Pancreas (tissue), 10 donors: ENCODE measurements at regions not wholly inside any gene's neighbourhood (a gene's known extent, or its start where the extent isn't known, plus 50 kb on each side); places are given as distances from the start of the nearest gene placed in this dataset.

Experiments
- ATAC-seq, 4 donors: fragments of 200-7000 bp; cut with Tn5 transposase; one replicate each; pipeline versions ENCODE4 v1.8.0 to v1.9.1; 2020; ENCODE audit warnings: mild to moderate bottlenecking in 4 of 4, moderate library complexity in 4 of 4
- DNase-seq, 6 donors: peaks; one replicate each; pipeline ENCODE4 v3.0.0-alpha.2; 2020
- FAIRE-seq: peaks from 2 replicates; lab custom pipeline; 2012; peaks lifted over from hg19 to GRCh38; lab: Jason Lieb, UNC
- H3K27ac ChIP-seq, 4 donors: fragments of 200-600 bp; sonication (generic); 1 replicate in 3 of 4; 2 replicates in 1 of 4; pipeline versions ENCODE4 v1.5.0 to v1.8.0; 2020
- H3K27me3 ChIP-seq, 4 donors: fragments of 200-600 bp; one replicate each; pipeline ENCODE4 v1.8.0; 2021
- H3K36me3 ChIP-seq, 3 donors: fragments of 200-600 bp; sonication (generic) in 1 of 3; one replicate each; pipeline versions ENCODE4 v1.5.0 to v1.8.0; 2020 to 2021
- H3K4me1 ChIP-seq, 3 donors: fragments of 200-600 bp; one replicate each; pipeline ENCODE4 v1.8.0; 2021
- H3K4me3 ChIP-seq, 4 donors: fragments of 200-600 bp; sonication (generic) in 2 of 4; one replicate each; pipeline versions ENCODE4 v1.5.0 to v1.8.0; 2020 to 2021
- H3K9me3 ChIP-seq, 4 donors: fragments of 200-600 bp; one replicate each; pipeline ENCODE4 v1.8.0; 2021
- CTCF ChIP-seq, 4 donors: fragments of 200-600 bp; sonication (generic) in 3 of 4; IDR thresholded peaks; one replicate each; pipeline versions ENCODE4 v1.5.0 to v1.8.0; 2021; ENCODE audit warnings: antibody characterized with exemption in 4 of 4
- WGBS, 2 donors: extraction: QIAGEN DNeasy Blood & Tissue Kit; methylation state at CpG; one replicate each; pipeline ENCODE4 v1.1.7; 2013; 5-methylcytosine and 5-hydroxymethylcytosine counted together
- intact Hi-C, 3 donors: fragments of 100-400 bp; cut with DNase I; formaldehyde crosslinking; loops; one replicate each; pipeline versions ENCODE4 v1.11.1 to v1.14.2; 2022
- donor health status: healthy with polysubstance abuse.
- donor health status: DM: no; HTN: no; CAD: no; lungs with moderate emphysema.
- donor health status: DM: no; HTN: no; CAD: no.
- donor health status: control.
- donor health status: control.
- donor health status: Bipolar disorder and iron deficiency.
- donor health status: DM: yes; HTN: yes; CAD: no.
- donor health status: DM: no; HTN: no; CAD: no.
- donor health status: DM: no; HTN: no; CAD: no.
- donor health status: DM: yes; HTN: yes; CAD: no.

GRCh38 chr13:54173996-54174395 lies 1145.4 kb downstream of the OLFM4 start:
- intact Hi-C loops: no loop called here
- Histone ChIP-seq H3K36me3 (no peaks in the 10 kb centered on the region), H3K27ac (no peak overlapping the region), H3K27me3 (no peaks in the 10 kb centered on the region), H3K9me3 (no peaks in the 10 kb centered on the region), H3K4me3 (no peak overlapping the region), H3K4me1 (no peaks in the 10 kb centered on the region)
- ATAC-seq (no peak), FAIRE-seq (no peak), DNase-seq (no peak)
- no peak for TF ChIP-seq CTCF (IDR thresholded peaks at IDR 0.05)

GRCh38 chr13:54175466-54175865 lies 1146.9 kb downstream of the OLFM4 start:
- ATAC-seq: no peak
- Histone ChIP-seq H3K4me1 (no peaks in the 10 kb centered on the region), H3K4me3 (no peak overlapping the region), H3K27ac (no peak overlapping the region), H3K36me3 (no peaks in the 10 kb centered on the region), H3K9me3 (no peaks in the 10 kb centered on the region), H3K27me3 (no peaks in the 10 kb centered on the region)
- intact Hi-C loops: no loop called here
- TF ChIP-seq CTCF (IDR thresholded peaks at IDR 0.05): no peak
- no peak for FAIRE-seq
- no peak for DNase-seq
- WGBS, 2 donors: 24 to 28% methylated on average over 1 of the region's 1 CpG

GRCh38 chr13:54177466-54177865 lies 1148.9 kb downstream of the OLFM4 start:
- Histone ChIP-seq H3K4me1 (no peaks in the 10 kb centered on the region), H3K27me3 (no peaks in the 10 kb centered on the region), H3K9me3 (no peaks in the 10 kb centered on the region), H3K4me3 (no peak overlapping the region), H3K36me3 (no peaks in the 10 kb centered on the region), H3K27ac (no peak overlapping the region)
- FAIRE-seq (no peak), DNase-seq (no peak), ATAC-seq (no peak)
- TF ChIP-seq CTCF (IDR thresholded peaks at IDR 0.05): no peak
- WGBS, 2 donors: 25 to 31% methylated on average over 3 of the region's 3 CpGs
- intact Hi-C loops: no loop called here

- H3K9me3 ChIP-seq: no peaks in the 10 kb centered on the region
- DNase-seq: no peak
- no peak overlapping the region for H3K27ac ChIP-seq
- H3K27me3 ChIP-seq: no peaks in the 10 kb centered on the region
- FAIRE-seq: no peak
- H3K4me1 ChIP-seq: no peaks in the 10 kb centered on the region
- H3K4me3 ChIP-seq: no peak overlapping the region
- no peaks in the 10 kb centered on the region for H3K36me3 ChIP-seq
- TF ChIP-seq CTCF (IDR thresholded peaks at IDR 0.05): no peak
- intact Hi-C loops: no loop called here
- ATAC-seq: no peak
- 0% methylated on average over 1 of the region's 1 CpG for WGBS, 2 donors
These were observed 1154.6 kb downstream of the OLFM4 start for GRCh38 chr13:54183166-54183565.

GRCh38 chr13:54183728-54184127 lies 1155.1 kb downstream of the OLFM4 start:
- H3K4me1 ChIP-seq: no peaks in the 10 kb centered on the region
- no peak for DNase-seq
- ATAC-seq: no peak
- WGBS, 2 donors: 58 to 72% methylated on average over 6 of the region's 6 CpGs
- no peak for TF ChIP-seq CTCF (IDR thresholded peaks at IDR 0.05)
- no peaks in the 10 kb centered on the region for H3K9me3 ChIP-seq
- no peaks in the 10 kb centered on the region for H3K36me3 ChIP-seq
- no peaks in the 10 kb centered on the region for H3K27me3 ChIP-seq
- intact Hi-C loops: no loop called here
- H3K27ac ChIP-seq: no peak overlapping the region
- no peak overlapping the region for H3K4me3 ChIP-seq
- FAIRE-seq: no peak
